Neuron (in vitro differentiated cells): ENCODE measurements at regions not wholly inside any gene's neighbourhood (a gene's known extent, or its start where the extent isn't known, plus 50 kb on each side); places are given as distances from the start of the nearest gene placed in this dataset.

Experiments used
- H2AFZ ChIP-seq: one replicate; pipeline ENCODE4 v1.6.1; 2013; ENCODE audit warnings: low read depth, mild to moderate bottlenecking, inconsistent platforms, low read length, moderate library complexity
- H3K27me3 ChIP-seq: one replicate; pipeline ENCODE4 v1.6.1; 2013; ENCODE audit warnings: low read length; ENCODE audit not compliant: insufficient read depth
- H3K36me3 ChIP-seq: one replicate; pipeline ENCODE4 v1.6.1; 2013; ENCODE audit warnings: low read length; ENCODE audit not compliant: insufficient read depth
- H3K4me1 ChIP-seq: one replicate; pipeline ENCODE4 v1.6.1; 2013; ENCODE audit warnings: low read length; ENCODE audit not compliant: insufficient read depth
- H3K4me3 ChIP-seq: 2 replicates; pipeline ENCODE4 v1.5.1; 2013; ENCODE audit warnings: mild to moderate bottlenecking, low read length, moderate library complexity
- H3K9me3 ChIP-seq: one replicate; pipeline ENCODE4 v1.6.1; 2013; ENCODE audit warnings: low read length

DNA sequence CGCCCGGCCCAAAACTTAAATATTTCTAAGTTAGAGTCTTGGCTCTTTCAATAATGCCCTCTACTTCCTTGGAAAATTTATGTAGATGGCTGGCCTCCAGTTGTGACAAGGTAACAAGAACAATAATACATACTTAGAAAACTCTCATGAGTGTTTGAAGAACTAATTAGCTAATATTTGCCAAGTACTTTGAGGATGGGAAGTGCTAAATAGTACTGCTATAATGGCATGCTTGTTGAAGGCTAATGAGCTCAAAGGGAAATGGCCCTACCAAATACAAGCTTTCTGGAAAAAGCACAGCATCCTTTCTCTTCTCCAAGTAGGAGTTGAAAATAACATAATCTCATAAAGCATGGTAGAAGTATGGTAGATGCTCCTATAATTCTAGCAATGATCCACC, 1022.2 kb upstream of the PIK3C3 start:
- H3K27me3 ChIP-seq, result no peaks in the 10 kb centered on the region
- no peaks in the 10 kb centered on the region for H3K4me1 ChIP-seq
- H2AFZ ChIP-seq, result no peak overlapping the region
- no peaks in the 10 kb centered on the region for H3K36me3 ChIP-seq
- H3K9me3 ChIP-seq, result no peaks in the 10 kb centered on the region
- H3K4me3 ChIP-seq, result no peak overlapping the region

DNA sequence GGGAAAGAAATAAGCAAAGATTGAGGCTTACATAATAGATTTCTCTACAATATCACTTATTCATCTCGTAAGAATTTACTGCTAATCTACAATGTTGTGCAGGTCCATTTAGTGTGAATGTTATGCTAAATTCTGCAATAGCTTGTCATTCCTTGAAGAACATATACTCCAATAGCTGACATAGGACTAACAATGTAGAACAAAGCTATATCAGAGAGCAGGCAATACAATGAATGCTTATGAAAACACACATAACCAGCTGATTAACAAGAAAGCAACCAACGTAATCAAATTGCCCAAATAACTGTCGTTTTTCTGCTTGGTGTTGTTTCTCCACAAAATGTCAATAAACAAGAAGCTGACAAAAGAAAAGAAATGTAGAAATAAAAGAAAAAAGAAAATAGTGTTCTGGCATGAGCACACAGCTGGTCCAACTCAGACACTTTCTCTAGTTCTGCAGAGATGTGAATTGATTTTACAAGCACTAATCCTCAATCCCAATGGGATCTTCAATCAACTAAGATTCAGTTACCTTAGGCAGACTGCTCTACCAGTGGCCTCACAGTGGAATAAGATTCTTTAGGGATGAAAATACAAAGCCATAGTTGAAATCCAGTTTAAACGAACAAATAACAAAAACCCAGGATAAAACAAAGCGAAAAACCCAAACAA, 1024.7 kb upstream of the PIK3C3 start:
- no peaks in the 10 kb centered on the region for H3K27me3 ChIP-seq
- H3K36me3 ChIP-seq, result no peaks in the 10 kb centered on the region
- no peaks in the 10 kb centered on the region for H3K9me3 ChIP-seq
- no peak overlapping the region for H3K4me3 ChIP-seq
- no peak overlapping the region for H2AFZ ChIP-seq
- no peaks in the 10 kb centered on the region for H3K4me1 ChIP-seq

DNA sequence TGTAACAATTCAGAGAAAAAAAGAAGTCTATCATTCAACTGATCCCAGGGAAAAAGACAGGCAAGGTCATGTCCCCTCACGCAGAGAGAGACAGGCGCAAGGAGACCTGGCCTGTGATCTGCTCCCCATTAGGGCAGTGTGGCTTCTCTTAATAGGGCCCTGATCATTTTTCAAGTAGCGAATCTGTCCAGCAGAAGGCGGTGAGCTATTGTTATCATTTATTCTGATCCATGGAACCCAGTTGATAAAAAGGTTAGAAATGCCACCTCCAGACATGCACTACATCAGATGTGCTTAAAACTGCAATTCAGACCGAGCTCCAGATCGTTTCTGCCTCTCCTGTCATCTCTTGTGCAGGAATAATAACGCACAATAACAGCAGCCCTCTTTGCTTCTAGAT, 1025.6 kb upstream of the PIK3C3 start:
- no peaks in the 10 kb centered on the region for H3K27me3 ChIP-seq
- H3K4me1 ChIP-seq, result no peaks in the 10 kb centered on the region
- no peak overlapping the region for H3K4me3 ChIP-seq
- no peaks in the 10 kb centered on the region for H3K9me3 ChIP-seq
- no peak overlapping the region for H2AFZ ChIP-seq
- H3K36me3 ChIP-seq, result no peaks in the 10 kb centered on the region

DNA sequence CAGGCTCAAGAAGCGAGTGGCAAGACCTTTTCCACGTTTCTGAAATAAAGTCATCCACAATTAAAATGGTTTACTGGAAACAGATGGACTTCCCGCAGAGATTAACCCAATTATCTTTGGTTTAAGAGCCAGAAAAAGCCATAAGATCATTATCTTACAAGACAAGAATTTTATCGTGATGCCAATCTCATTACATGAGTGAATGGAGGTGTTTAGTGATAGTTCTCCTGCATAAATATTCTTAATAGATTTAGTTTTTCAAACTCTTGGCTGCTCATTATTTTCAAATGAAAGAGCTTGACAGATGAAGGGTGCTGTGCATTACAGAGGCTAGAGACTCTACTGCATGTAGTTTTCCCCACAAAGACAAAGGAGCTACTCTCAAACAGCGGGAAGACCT, 1028.4 kb upstream of the PIK3C3 start:
- H3K27me3 ChIP-seq, result no peaks in the 10 kb centered on the region
- H3K9me3 ChIP-seq, result no peaks in the 10 kb centered on the region
- no peak overlapping the region for H2AFZ ChIP-seq
- H3K4me1 ChIP-seq, result peaks cover 12% of the 10 kb centered on the region
- no peak overlapping the region for H3K4me3 ChIP-seq
- H3K36me3 ChIP-seq, result no peaks in the 10 kb centered on the region

DNA sequence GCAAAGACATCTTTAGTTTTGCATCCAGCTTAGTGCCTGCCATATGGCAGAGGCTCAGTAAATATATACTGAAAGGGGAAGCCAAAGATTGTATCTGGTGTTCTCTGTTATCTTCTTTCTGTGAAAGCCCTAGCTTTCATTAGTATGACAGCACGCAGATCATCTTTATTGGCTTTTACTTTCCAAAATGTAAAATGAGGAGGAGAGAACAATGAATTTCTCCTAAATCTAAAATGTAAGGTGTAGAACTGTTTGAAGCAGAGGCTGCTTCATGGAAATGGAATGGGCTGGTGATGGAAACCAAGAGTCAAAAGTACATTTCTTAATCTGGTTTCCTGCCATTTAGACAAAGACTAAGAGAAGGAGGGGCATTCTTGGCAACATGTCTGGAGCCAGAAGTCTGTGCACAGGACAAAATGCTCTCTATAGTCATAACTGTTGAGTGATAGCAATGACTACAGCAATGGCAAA, 1029.9 kb upstream of the PIK3C3 start:
- H3K4me1 ChIP-seq, result peaks cover 12% of the 10 kb centered on the region
- H3K27me3 ChIP-seq, result no peaks in the 10 kb centered on the region
- no peak overlapping the region for H2AFZ ChIP-seq
- H3K9me3 ChIP-seq, result no peaks in the 10 kb centered on the region
- H3K36me3 ChIP-seq, result no peaks in the 10 kb centered on the region
- H3K4me3 ChIP-seq, result no peak overlapping the region

DNA sequence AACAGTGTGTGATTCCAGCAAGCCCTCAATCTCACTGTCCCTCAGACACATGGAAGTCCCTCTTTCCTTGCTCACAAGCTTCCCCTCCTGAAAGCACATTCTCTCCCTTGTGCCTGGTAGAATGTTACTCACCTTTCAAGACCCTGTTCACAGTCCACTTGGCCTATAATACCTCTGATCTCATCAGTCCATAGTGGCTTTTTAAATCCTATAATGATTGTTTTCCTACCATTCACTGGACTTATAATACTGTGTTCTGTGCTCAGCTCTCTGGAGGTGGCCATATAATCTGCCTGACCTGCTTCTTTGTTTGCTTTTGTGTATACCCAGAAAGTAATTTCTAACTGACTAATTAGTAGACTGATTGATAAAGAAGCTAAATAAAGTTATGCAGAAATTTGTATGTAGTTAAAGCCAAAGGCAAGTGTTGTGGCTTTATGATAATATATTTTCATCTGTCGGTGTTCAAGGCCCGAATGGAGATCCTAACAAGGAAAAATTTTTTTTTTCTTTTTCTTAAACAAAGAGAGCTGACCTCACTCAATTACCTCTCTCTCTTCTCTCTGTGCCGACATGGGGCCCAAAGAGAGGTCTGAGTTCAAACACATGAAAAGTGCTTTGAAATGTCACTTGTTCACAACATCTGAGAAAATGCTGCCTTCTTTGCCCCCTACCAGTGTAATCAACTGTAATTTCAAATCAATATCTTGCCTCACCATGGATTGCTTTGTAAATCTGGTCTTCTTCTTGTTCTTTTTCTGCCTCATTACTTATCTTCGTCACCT, 1033.0 kb upstream of the PIK3C3 start:
- H3K4me3 ChIP-seq, result no peak overlapping the region
- no peaks in the 10 kb centered on the region for H3K36me3 ChIP-seq
- H3K27me3 ChIP-seq, result no peaks in the 10 kb centered on the region

DNA sequence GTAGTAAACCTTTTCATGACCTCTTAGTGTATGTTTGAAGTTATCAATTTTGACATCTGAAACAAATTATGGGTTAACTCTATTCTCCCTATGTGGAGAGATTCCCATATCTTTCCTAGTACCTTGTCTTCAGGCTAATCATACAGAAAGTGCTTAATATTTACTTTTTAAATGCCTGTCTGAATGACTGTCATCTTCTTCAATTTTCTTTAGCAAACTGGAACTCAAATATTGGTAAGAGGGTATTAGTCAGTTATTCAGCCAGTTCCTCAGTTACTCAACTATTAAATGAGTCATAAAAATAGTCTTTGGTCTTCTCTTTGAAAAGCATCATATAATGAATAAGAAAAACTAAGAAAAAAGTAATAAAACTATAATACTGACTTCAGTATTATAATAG, 1038.0 kb upstream of the PIK3C3 start:
- no peak overlapping the region for H2AFZ ChIP-seq
- no peaks in the 10 kb centered on the region for H3K27me3 ChIP-seq
- H3K36me3 ChIP-seq, result no peaks in the 10 kb centered on the region
- H3K4me1 ChIP-seq, result peaks cover 4% of the 10 kb centered on the region
- no peak overlapping the region for H3K4me3 ChIP-seq
- no peaks in the 10 kb centered on the region for H3K9me3 ChIP-seq

More for the DNA sequence above, 1033.0 kb upstream of the PIK3C3 start:
- Histone ChIP-seq H2AFZ (no peak overlapping the region), H3K9me3 (no peaks in the 10 kb centered on the region), H3K4me1 (peaks cover 12% of the 10 kb centered on the region)

DNA sequence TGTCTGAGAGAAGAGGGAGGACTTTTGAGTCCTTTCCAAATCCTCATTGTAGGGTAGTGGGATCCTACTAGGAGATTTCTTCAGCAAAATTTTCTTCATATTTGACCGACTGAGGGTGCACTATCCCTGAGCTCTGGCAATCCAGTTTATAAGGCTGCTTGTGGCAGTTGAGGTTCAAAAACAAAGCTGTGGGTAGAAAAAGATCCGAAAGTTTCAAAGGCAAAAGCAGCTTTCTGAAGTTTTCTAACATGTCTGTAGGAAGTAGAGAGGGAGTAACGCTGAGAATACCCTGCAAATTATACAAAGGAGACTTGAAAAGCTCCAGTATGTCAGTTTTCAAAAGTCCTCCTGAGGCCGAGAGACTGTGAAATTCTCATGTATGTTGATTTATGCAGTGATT, 1039.3 kb upstream of the PIK3C3 start:
- Histone ChIP-seq H3K4me3 (no peak overlapping the region), H3K9me3 (no peaks in the 10 kb centered on the region), H3K4me1 (no peaks in the 10 kb centered on the region), H3K36me3 (no peaks in the 10 kb centered on the region), H3K27me3 (no peaks in the 10 kb centered on the region), H2AFZ (no peak overlapping the region)

DNA sequence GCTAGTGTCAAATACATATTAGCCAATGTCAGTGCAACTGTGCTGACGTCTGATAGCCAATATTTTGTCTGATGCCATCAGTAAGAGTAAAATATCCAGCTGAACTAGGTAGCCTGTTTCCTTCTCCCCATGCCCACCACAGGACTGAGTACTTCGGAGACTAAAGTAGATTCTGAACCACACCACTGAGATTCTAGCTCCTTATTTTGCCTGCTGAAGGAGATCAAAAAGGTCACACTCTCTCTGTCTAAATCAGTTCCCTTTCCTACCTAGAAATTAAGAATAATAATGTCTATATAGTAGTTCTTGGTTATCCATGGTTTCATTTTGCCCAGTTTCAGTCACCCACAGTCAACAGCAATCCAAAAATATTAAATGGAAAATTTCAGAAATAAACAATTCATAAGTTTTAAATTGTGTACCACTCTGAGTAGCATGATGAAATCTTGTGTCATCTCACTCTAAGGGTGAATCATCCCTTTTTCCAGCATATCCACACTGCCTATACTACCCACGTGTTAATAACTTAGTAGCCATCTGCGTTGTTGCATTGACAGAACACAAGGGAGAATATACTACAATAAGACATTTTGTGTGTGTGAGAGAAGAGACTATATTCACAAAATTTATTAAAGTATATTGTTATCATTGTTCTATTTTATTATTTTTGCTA, 1043.3 kb upstream of the PIK3C3 start:
- H2AFZ ChIP-seq, result no peak overlapping the region
- no peaks in the 10 kb centered on the region for H3K27me3 ChIP-seq
- no peaks in the 10 kb centered on the region for H3K9me3 ChIP-seq
- H3K4me1 ChIP-seq, result no peaks in the 10 kb centered on the region
- no peak overlapping the region for H3K4me3 ChIP-seq
- no peaks in the 10 kb centered on the region for H3K36me3 ChIP-seq

DNA sequence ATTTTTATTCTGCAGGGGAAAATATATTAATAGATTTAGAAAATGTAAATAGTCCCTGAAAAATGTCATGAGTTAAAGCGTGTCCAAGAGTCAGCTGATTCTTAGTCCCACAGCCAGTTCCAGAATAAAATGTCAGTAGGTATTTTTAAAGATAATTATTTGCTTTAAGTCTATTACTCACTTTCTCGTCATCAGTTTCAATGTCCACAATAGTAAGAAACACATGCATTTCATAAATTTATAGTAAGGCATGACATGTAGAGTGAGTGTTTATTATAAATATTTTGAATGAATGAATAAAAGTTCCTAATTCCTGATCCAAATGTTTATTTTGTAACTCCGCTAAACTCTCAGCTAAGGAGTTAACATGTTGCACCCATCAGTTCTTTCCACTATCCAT, 1044.0 kb upstream of the PIK3C3 start:
- no peaks in the 10 kb centered on the region for H3K9me3 ChIP-seq
- H3K4me1 ChIP-seq, result no peaks in the 10 kb centered on the region
- H3K36me3 ChIP-seq, result no peaks in the 10 kb centered on the region
- H2AFZ ChIP-seq, result no peak overlapping the region
- H3K27me3 ChIP-seq, result no peaks in the 10 kb centered on the region
- no peak overlapping the region for H3K4me3 ChIP-seq

DNA sequence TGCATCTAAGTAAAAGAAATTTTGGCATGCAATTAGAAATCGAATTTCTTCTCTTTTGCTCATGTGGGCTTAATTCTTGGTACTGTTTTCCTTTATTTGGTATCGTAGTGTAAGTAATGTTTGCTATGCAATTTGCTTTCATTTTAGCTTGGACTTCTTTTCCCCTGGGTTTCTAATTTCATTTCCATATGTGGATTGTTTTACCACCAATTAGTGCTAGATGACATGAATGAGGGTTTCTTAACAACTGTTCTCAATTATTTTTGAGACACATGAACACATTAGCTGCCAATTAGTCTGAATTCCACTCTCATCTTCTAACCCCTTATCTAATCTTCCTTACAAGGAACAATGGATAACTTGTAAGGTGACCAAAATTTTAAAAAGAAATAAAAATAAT, 1047.2 kb upstream of the PIK3C3 start:
- Histone ChIP-seq H3K4me3 (no peak overlapping the region), H3K9me3 (no peaks in the 10 kb centered on the region), H3K4me1 (no peaks in the 10 kb centered on the region)

DNA sequence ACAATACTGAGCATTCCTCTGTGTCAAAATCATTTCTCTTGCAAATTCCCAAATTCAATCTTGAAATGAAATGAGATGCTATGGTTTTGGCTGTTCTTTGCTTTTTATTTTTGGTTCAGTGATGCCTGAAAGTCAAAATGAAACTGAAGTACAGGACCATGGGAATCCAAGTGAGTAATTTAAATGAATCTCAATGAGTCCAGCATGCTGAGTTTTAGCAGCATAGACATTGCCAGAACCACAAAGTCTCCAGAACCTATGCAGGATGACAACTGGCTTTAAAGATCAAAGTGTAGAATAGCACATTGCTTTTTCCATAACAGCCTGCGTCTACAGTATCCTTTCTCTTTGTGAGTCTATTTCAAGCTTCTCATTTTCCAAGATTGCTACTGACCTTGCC, 1050.7 kb upstream of the PIK3C3 start:
- no peak overlapping the region for H3K4me3 ChIP-seq

More for the DNA sequence above, 1047.2 kb upstream of the PIK3C3 start:
- Histone ChIP-seq H2AFZ (no peak overlapping the region), H3K36me3 (no peaks in the 10 kb centered on the region), H3K27me3 (no peaks in the 10 kb centered on the region)

DNA sequence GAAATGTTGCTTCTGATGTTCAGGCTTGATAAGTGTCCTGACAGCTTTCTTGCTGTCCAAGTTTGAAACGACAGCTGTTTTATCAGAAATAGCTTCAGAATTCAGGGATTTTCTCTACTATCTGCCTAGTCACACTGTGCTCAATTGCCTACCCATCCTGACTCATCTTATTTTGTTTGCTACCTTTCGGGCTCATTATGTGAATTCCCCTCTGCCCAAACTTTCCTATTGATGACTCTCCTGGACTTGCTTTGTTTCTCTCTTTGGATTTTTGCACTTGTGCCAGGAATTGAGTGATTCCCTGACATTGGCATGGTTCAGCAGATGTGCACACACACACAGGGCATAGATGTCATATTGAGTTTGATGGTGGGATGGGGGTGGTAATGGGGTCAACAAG, 1052.6 kb upstream of the PIK3C3 start:
- H3K4me1 ChIP-seq, result no peaks in the 10 kb centered on the region
- no peaks in the 10 kb centered on the region for H3K27me3 ChIP-seq
- no peak overlapping the region for H2AFZ ChIP-seq
- no peak overlapping the region for H3K4me3 ChIP-seq
- no peaks in the 10 kb centered on the region for H3K9me3 ChIP-seq
- no peaks in the 10 kb centered on the region for H3K36me3 ChIP-seq

More for the DNA sequence above, 1050.7 kb upstream of the PIK3C3 start:
- H3K9me3 ChIP-seq, result no peaks in the 10 kb centered on the region
- H3K36me3 ChIP-seq, result no peaks in the 10 kb centered on the region
- no peaks in the 10 kb centered on the region for H3K4me1 ChIP-seq
- H2AFZ ChIP-seq, result no peak overlapping the region
- H3K27me3 ChIP-seq, result no peaks in the 10 kb centered on the region
